ENCODE measurements at regions not wholly inside any gene's neighbourhood (a gene's known extent, or its start where the extent isn't known, plus 50 kb on each side); places are given as distances from the start of the nearest gene placed in this dataset.
A peak's percentile ranks its signal among the peaks of the same experiment; 100 is the strongest.

DNA sequence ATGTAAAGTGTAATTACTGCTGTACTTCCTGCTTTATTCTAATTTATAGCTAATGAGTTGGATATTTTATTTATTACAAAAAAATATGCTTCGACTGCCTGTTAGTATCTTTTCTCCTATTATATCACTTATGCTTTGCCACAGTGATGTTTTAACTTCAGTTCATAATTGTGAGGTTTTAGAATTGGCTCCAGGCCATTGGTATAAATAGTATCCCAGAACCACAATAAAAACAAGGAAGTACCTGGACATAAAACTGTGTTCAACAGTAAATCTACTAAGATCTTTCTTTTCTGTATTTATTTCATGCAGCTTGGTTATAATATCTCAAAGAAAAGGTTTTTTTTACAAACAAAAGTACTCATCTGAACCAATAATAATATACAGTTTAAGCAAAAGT is 354.3 kb upstream of the CDH9 start:
- 67 to 82% (median 71%) methylated on average over 1 of the region's 1 CpG for WGBS, 3 donors
- FAIRE-seq: no peak

DNA sequence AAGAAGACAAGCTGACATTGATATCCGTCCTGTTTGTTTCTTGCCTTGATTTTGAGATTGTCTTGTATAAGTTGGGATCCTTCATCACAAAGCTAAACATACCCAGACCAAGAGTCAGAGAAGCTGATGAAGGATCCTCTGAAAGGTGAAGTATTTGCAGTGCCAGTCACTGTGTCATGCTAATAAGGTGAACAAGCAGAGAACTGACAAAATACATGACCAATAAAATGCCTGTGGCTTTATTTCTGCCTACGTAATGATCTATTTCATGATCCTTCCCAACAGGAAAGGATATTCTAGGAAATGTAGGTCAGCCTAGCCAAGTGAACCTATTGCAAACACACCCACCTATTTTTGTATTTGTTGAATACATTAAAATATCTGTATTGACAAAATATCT is 351.3 kb upstream of the CDH9 start:
- FAIRE-seq (no peak), DNase-seq (no peak)
- H3K4me1 ChIP-seq (ENCODE audit: control insufficient read depth in 3 of 3, insufficient read depth in 2 of 3, low read depth in 1 of 3, low read length in 2 of 3): no peaks in the 10 kb centered on the region
- H3K27ac ChIP-seq (ENCODE audit: low read depth in 1 of 3, low read length in 2 of 3): no peak overlapping the region
- H3K9me3 ChIP-seq (ENCODE audit: control insufficient read depth in 2 of 2, insufficient read depth in 1 of 2, low read depth in 1 of 2, low read length in 1 of 2): no peaks in the 10 kb centered on the region
- 70 to 80% (median 75%) methylated on average over 2 of the region's 2 CpGs for WGBS, 3 donors
- no peak overlapping the region for H3K4me3 ChIP-seq (ENCODE audit: low read depth in 1 of 3, low read length in 3 of 3)
- H3K27me3 ChIP-seq (ENCODE audit: control insufficient read depth in 3 of 3, insufficient read depth in 3 of 3, low read length in 3 of 3): no peaks in the 10 kb centered on the region
- no peaks in the 10 kb centered on the region for H3K36me3 ChIP-seq (ENCODE audit: control insufficient read depth in 3 of 3, insufficient read depth in 2 of 3, low read depth in 1 of 3, low read length in 3 of 3)

More for the DNA sequence above, 354.3 kb upstream of the CDH9 start:
- H3K27ac ChIP-seq (ENCODE audit: low read depth in 1 of 3, low read length in 2 of 3): no peak overlapping the region
- no peaks in the 10 kb centered on the region for H3K27me3 ChIP-seq (ENCODE audit: control insufficient read depth in 3 of 3, insufficient read depth in 3 of 3, low read length in 3 of 3)
- H3K9me3 ChIP-seq (ENCODE audit: control insufficient read depth in 2 of 2, insufficient read depth in 1 of 2, low read depth in 1 of 2, low read length in 1 of 2): no peaks in the 10 kb centered on the region
- no peaks in the 10 kb centered on the region for H3K4me1 ChIP-seq (ENCODE audit: control insufficient read depth in 3 of 3, insufficient read depth in 2 of 3, low read depth in 1 of 3, low read length in 2 of 3)
- no peak overlapping the region for H3K4me3 ChIP-seq (ENCODE audit: low read depth in 1 of 3, low read length in 3 of 3)
- no peak for DNase-seq
- H3K36me3 ChIP-seq (ENCODE audit: control insufficient read depth in 3 of 3, insufficient read depth in 2 of 3, low read depth in 1 of 3, low read length in 3 of 3): no peaks in the 10 kb centered on the region

DNA sequence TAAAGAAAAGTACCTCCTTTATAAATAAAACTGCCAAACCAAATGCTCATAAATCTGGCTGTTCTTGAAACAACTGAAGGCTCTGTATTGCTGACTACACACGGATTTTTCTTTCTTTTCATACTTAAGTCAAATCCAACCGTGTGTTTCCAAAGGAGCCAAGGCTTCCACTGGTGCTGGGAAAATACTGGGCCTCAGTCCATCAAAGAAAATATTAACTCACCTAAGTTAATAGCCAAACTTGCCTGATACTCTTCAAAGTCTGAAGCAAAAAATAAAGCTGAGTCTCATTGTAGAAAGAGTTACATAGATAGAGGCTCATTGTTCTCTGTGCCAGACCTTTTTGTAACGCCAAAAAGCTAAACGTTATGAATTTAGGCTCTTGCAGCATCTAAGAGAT is 350.4 kb upstream of the CDH9 start:
- H3K4me1 ChIP-seq (ENCODE audit: control insufficient read depth in 3 of 3, insufficient read depth in 2 of 3, low read depth in 1 of 3, low read length in 2 of 3): no peaks in the 10 kb centered on the region
- no peak for FAIRE-seq
- H3K4me3 ChIP-seq (ENCODE audit: low read depth in 1 of 3, low read length in 3 of 3): no peak overlapping the region
- H3K27ac ChIP-seq (ENCODE audit: low read depth in 1 of 3, low read length in 2 of 3): no peak overlapping the region
- DNase-seq: no peak
- no peaks in the 10 kb centered on the region for H3K36me3 ChIP-seq (ENCODE audit: control insufficient read depth in 3 of 3, insufficient read depth in 2 of 3, low read depth in 1 of 3, low read length in 3 of 3)
- WGBS, 3 donors: 41 to 64% (median 46%) methylated on average over 4 of the region's 4 CpGs
- H3K9me3 ChIP-seq (ENCODE audit: control insufficient read depth in 2 of 2, insufficient read depth in 1 of 2, low read depth in 1 of 2, low read length in 1 of 2): no peaks in the 10 kb centered on the region
- no peaks in the 10 kb centered on the region for H3K27me3 ChIP-seq (ENCODE audit: control insufficient read depth in 3 of 3, insufficient read depth in 3 of 3, low read length in 3 of 3)

DNA sequence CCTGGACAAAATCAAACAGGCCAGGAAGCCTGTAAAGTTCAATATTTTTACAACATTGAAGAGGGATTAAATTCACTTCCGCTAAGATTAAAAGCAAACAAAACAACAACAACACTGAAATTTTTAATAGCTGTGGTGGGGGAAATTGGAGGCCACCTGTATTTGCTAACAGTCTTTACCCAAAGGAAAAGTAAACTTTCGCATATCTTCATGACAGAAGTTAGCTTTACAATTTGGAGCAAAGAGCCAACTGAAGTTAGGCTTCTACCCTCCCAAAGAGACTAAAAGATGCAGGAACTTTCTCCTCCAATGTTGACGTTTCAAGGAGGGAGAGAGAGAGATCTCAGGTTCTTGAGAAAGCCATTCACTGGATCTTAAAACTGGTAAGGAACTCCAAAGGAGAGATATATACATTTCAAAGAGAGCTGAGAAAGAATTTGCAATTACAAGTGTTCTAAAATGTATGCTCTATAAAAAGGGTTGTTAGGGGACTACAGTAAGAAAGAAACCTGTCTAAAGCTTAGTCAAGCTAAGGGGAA is 349.2 kb upstream of the CDH9 start:
- H3K36me3 ChIP-seq (ENCODE audit: control insufficient read depth in 3 of 3, insufficient read depth in 2 of 3, low read depth in 1 of 3, low read length in 3 of 3): no peaks in the 10 kb centered on the region
- H3K9me3 ChIP-seq (ENCODE audit: control insufficient read depth in 2 of 2, insufficient read depth in 1 of 2, low read depth in 1 of 2, low read length in 1 of 2): no peaks in the 10 kb centered on the region
- no peak overlapping the region for H3K4me3 ChIP-seq (ENCODE audit: low read depth in 1 of 3, low read length in 3 of 3)
- no peak overlapping the region for H3K27ac ChIP-seq (ENCODE audit: low read depth in 1 of 3, low read length in 2 of 3)
- FAIRE-seq (no peak), DNase-seq (no peak)
- no peaks in the 10 kb centered on the region for H3K4me1 ChIP-seq (ENCODE audit: control insufficient read depth in 3 of 3, insufficient read depth in 2 of 3, low read depth in 1 of 3, low read length in 2 of 3)
- no peaks in the 10 kb centered on the region for H3K27me3 ChIP-seq (ENCODE audit: control insufficient read depth in 3 of 3, insufficient read depth in 3 of 3, low read length in 3 of 3)
- 47 to 62% (median 54%) methylated on average over 3 of the region's 3 CpGs for WGBS, 3 donors

DNA sequence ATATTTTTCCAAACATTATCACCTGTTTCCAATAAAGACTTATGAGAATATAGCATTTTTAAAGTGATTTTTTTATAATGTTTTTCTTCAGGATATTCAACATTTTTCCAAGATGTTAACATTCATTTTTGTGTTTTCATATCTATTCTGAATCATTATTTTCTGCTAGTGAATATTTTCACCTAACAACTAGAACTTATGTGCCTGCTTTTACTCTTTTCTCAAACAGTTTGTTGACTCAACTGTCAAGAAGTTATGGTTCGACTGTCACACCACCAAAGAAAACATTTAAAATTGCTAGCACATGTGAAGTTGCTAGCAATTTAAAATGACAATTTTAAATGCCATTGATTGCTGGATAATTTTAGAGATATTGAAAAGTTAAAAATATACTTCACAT is 343.3 kb upstream of the CDH9 start:
- Histone ChIP-seq H3K27me3 (ENCODE audit: control insufficient read depth in 3 of 3, insufficient read depth in 3 of 3, low read length in 3 of 3) (no peaks in the 10 kb centered on the region), H3K27ac (ENCODE audit: low read depth in 1 of 3, low read length in 2 of 3) (no peak overlapping the region), H3K4me3 (ENCODE audit: low read depth in 1 of 3, low read length in 3 of 3) (no peak overlapping the region), H3K36me3 (ENCODE audit: control insufficient read depth in 3 of 3, insufficient read depth in 2 of 3, low read depth in 1 of 3, low read length in 3 of 3) (no peaks in the 10 kb centered on the region), H3K4me1 (ENCODE audit: control insufficient read depth in 3 of 3, insufficient read depth in 2 of 3, low read depth in 1 of 3, low read length in 2 of 3) (no peaks in the 10 kb centered on the region), H3K9me3 (ENCODE audit: control insufficient read depth in 2 of 2, insufficient read depth in 1 of 2, low read depth in 1 of 2, low read length in 1 of 2) (peaks cover 0 to 1% of the 10 kb centered on the region in 2 donors)
- FAIRE-seq: peak; percentile 47
- DNase-seq: no peak
- WGBS, 3 donors: 71 to 81% (median 76%) methylated on average over 1 of the region's 1 CpG

DNA sequence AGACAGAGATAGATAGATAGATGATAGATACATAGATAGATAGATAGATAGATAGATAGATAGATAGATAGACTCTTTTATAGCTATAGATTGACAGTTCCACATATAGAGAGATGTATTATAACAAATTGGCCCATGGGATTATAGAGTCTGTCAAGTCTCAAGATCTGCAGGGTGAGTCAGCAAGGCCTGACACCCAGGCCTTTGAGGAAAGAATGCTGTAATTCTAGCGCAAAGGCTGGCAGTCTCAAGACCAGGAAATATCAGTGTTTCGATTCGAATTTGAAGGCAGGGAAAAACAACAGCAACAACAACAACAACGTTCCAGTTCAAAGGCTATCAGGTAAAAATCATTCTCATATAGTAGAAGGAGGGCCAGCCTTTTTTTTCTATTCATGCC is 339.2 kb upstream of the CDH9 start:
- Histone ChIP-seq H3K27me3 (ENCODE audit: control insufficient read depth in 3 of 3, insufficient read depth in 3 of 3, low read length in 3 of 3) (no peaks in the 10 kb centered on the region), H3K36me3 (ENCODE audit: control insufficient read depth in 3 of 3, insufficient read depth in 2 of 3, low read depth in 1 of 3, low read length in 3 of 3) (no peaks in the 10 kb centered on the region), H3K4me3 (ENCODE audit: low read depth in 1 of 3, low read length in 3 of 3) (no peak overlapping the region), H3K4me1 (ENCODE audit: control insufficient read depth in 3 of 3, insufficient read depth in 2 of 3, low read depth in 1 of 3, low read length in 2 of 3) (no peaks in the 10 kb centered on the region), H3K9me3 (ENCODE audit: control insufficient read depth in 2 of 2, insufficient read depth in 1 of 2, low read depth in 1 of 2, low read length in 1 of 2) (peaks cover 0 to 1% of the 10 kb centered on the region in 2 donors), H3K27ac (ENCODE audit: low read depth in 1 of 3, low read length in 2 of 3) (no peak overlapping the region)
- FAIRE-seq (no peak), DNase-seq (no peak)
- WGBS, 3 donors: 77 to 79% (median 77%) methylated on average over 4 of the region's 4 CpGs

DNA sequence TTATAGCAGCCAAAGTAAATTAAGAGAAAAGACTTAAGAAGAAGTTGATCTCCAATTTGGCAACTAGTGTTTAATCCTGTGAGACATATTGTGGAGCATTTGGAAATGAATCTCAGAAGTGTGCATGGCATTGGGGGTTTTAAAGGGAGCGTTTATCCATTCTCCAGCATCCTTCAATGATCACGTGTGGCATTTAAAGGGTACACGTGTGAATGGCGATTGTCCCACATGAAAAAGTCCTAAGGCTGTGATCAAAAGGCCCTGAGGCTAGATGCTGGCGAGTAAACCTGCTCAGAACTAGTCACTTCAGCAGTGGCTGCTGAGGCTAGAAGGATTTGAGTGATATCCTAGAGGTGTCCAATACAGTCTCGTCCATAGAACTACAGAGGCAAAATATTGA is 315.6 kb upstream of the CDH9 start:
- no peak overlapping the region for H3K4me3 ChIP-seq (ENCODE audit: low read depth in 1 of 3, low read length in 3 of 3)
- 76 to 90% (median 79%) methylated on average over 6 of the region's 6 CpGs for whole genome bisulfite sequencing, 3 donors
- no peaks in the 10 kb centered on the region for H3K4me1 ChIP-seq (ENCODE audit: control insufficient read depth in 3 of 3, insufficient read depth in 2 of 3, low read depth in 1 of 3, low read length in 2 of 3)
- H3K36me3 ChIP-seq (ENCODE audit: control insufficient read depth in 3 of 3, insufficient read depth in 2 of 3, low read depth in 1 of 3, low read length in 3 of 3): no peaks in the 10 kb centered on the region
- H3K27me3 ChIP-seq (ENCODE audit: control insufficient read depth in 3 of 3, insufficient read depth in 3 of 3, low read length in 3 of 3): no peaks in the 10 kb centered on the region
- no peak overlapping the region for H3K27ac ChIP-seq (ENCODE audit: low read depth in 1 of 3, low read length in 2 of 3)
- no peak for DNase-seq
- H3K9me3 ChIP-seq (ENCODE audit: control insufficient read depth in 2 of 2, insufficient read depth in 1 of 2, low read depth in 1 of 2, low read length in 1 of 2): no peaks in the 10 kb centered on the region
- no peak for FAIRE-seq

DNA sequence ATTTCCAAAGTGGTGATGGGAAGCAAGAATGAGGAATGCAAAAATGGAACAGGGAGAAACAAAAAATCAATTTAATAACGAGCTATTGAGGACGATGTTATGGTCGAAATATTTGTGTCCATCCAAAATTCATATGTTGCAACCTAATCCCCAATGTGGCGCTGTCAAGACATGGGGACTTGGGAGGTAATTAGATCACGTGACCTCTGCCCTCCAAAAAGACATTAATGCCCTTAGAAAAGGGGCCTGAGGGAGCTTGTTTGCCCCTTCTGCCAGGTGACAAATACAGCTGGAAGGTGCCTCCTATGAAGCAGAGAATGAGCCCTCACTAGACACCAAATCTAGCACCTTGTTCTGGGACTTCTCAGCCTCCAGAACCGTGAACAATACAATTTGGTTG is 315.2 kb upstream of the CDH9 start:
- H3K9me3 ChIP-seq (ENCODE audit: control insufficient read depth in 2 of 2, insufficient read depth in 1 of 2, low read depth in 1 of 2, low read length in 1 of 2): no peaks in the 10 kb centered on the region
- DNase-seq: no peak
- no peak for FAIRE-seq
- 70 to 86% (median 72%) methylated on average over 6 of the region's 6 CpGs for WGBS, 3 donors
- H3K27me3 ChIP-seq (ENCODE audit: control insufficient read depth in 3 of 3, insufficient read depth in 3 of 3, low read length in 3 of 3): no peaks in the 10 kb centered on the region
- no peaks in the 10 kb centered on the region for H3K4me1 ChIP-seq (ENCODE audit: control insufficient read depth in 3 of 3, insufficient read depth in 2 of 3, low read depth in 1 of 3, low read length in 2 of 3)
- H3K27ac ChIP-seq (ENCODE audit: low read depth in 1 of 3, low read length in 2 of 3): no peak overlapping the region
- H3K36me3 ChIP-seq (ENCODE audit: control insufficient read depth in 3 of 3, insufficient read depth in 2 of 3, low read depth in 1 of 3, low read length in 3 of 3): no peaks in the 10 kb centered on the region
- no peak overlapping the region for H3K4me3 ChIP-seq (ENCODE audit: low read depth in 1 of 3, low read length in 3 of 3)

DNA sequence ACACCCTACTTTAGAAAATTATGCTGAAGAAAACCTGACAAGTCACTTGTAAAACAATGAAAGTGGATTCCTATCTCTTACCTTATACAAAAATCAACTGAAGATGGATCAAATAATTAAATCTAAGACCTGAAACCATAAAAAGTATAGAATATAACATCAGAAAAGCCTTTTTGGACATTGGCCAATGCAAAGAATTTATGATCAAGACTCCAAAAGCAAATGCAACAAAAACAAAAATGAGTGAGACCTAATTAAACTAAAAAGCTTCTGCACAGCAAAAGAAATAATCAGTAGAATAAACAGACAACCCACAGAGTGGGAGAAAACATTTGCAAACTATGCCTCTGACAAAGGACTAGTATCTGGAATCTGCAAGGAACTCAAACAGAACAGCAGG is 303.0 kb upstream of the CDH9 start:
- no peaks in the 10 kb centered on the region for H3K36me3 ChIP-seq (ENCODE audit: control insufficient read depth in 3 of 3, insufficient read depth in 2 of 3, low read depth in 1 of 3, low read length in 3 of 3)
- no peaks in the 10 kb centered on the region for H3K9me3 ChIP-seq (ENCODE audit: control insufficient read depth in 2 of 2, insufficient read depth in 1 of 2, low read depth in 1 of 2, low read length in 1 of 2)
- no peaks in the 10 kb centered on the region for H3K27me3 ChIP-seq (ENCODE audit: control insufficient read depth in 3 of 3, insufficient read depth in 3 of 3, low read length in 3 of 3)
- H3K4me1 ChIP-seq (ENCODE audit: control insufficient read depth in 3 of 3, insufficient read depth in 2 of 3, low read depth in 1 of 3, low read length in 2 of 3): no peaks in the 10 kb centered on the region
- DNase-seq (no peak), FAIRE-seq (no peak)
- H3K4me3 ChIP-seq (ENCODE audit: low read depth in 1 of 3, low read length in 3 of 3): no peak overlapping the region
- H3K27ac ChIP-seq (ENCODE audit: low read depth in 1 of 3, low read length in 2 of 3): no peak overlapping the region

Data from small intestine (tissue), 7 donors.